AG09319 (cell line): ENCODE measurements at regions not wholly inside any gene's neighbourhood (a gene's known extent, or its start where the extent isn't known, plus 50 kb on each side); places are given as distances from the start of the nearest gene placed in this dataset.
A peak's percentile ranks its signal among the peaks of the same experiment; 100 is the strongest.

Experiments used
- DNase-seq: peaks from one replicate; pipeline ENCODE4 v3.0.0-alpha.2; 2010; ENCODE audit warnings: low read depth; ENCODE audit errors: extremely low read depth
- TF ChIP-seq, protein P1 (sequence below): IDR thresholded peaks from 2 replicates; pipeline ENCODE4 v1.5.1; 2011; ENCODE audit warnings: low read depth, mild to moderate bottlenecking, inconsistent platforms, low read length, moderate library complexity

DNA sequence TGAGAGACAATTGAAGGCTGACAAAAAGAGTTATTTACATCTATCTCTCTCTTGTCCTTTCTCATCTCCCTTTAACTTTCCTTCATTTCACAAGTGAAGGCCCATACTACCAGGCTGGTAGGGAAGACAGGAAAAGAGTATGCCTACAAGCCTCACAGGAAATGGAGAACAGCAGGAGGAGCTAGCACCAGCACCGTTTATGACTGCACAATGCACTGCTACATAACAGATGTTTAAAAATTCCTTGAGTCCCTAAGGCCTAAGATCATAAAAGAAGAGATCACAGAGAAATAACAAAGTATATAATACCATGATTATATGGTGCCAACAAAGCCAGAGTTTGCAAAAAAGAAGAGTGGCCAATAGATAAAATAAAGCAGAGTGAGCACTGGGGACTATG, 194.8 kb downstream of the UNC5CL start:
- TF ChIP-seq, protein P1, sequence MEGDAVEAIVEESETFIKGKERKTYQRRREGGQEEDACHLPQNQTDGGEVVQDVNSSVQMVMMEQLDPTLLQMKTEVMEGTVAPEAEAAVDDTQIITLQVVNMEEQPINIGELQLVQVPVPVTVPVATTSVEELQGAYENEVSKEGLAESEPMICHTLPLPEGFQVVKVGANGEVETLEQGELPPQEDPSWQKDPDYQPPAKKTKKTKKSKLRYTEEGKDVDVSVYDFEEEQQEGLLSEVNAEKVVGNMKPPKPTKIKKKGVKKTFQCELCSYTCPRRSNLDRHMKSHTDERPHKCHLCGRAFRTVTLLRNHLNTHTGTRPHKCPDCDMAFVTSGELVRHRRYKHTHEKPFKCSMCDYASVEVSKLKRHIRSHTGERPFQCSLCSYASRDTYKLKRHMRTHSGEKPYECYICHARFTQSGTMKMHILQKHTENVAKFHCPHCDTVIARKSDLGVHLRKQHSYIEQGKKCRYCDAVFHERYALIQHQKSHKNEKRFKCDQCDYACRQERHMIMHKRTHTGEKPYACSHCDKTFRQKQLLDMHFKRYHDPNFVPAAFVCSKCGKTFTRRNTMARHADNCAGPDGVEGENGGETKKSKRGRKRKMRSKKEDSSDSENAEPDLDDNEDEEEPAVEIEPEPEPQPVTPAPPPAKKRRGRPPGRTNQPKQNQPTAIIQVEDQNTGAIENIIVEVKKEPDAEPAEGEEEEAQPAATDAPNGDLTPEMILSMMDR: no peak
- no peak for DNase-seq

DNA sequence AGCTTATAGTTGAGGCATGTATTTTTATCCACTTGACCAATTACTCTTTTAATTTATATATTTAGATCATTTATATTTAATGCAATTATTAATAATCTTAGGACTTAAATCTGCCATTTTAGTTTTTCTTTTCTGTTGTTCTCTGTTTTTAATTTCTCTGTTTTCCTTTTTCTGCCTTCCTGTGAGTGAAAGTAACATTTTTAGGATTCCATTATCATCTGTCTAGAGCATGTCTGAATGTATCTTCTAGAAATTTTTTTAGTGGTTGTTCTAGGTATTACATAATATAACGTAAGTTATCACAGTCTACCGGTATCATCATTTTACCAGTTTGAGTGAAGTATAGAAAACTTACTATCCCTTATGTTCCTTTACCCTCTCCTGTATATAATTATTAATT, 197.3 kb downstream of the UNC5CL start:
- DNase-seq: no peak
- TF ChIP-seq, protein P1: no peak

DNA sequence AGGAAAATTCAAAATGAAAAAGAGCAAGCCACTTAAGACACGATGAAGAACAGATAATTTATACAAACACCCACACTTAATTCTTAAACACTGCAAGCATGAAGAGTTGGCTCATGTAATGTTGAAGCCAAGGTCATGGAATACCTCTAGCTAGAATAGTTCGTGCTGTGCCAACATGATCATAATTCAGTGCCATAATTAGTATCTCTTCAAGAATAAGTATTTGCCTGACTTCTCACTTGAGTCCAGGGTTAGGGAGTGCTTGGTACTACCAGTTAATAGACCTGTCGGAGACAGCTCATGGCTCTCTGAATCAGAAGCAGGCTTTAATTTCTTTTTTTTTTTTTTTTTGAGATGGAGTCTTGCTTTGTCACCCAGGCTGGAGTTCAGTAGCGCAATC, 206.3 kb downstream of the UNC5CL start:
- TF ChIP-seq, protein P1: no peak
- DNase-seq: no peak

DNA sequence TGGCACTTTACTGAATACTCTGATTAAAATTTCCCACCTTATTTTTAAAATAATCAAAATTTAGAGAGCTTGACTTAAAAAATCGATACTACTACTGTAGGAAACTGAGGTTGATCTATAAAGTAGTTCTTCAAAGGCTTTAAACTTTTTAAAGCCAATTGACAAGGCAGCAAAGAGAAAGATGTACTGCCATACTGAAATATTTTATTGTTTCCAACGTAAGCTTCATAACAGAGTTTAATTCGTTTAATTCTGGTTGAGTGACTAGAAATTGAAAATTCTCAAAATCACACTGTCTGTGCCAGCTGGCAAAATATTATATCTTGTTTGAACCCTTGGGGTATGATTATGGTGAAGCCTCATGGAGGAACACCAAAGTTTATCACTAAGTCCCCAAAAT, 207.6 kb downstream of the UNC5CL start:
- TF ChIP-seq, protein P1: no peak
- DNase-seq: no peak

DNA sequence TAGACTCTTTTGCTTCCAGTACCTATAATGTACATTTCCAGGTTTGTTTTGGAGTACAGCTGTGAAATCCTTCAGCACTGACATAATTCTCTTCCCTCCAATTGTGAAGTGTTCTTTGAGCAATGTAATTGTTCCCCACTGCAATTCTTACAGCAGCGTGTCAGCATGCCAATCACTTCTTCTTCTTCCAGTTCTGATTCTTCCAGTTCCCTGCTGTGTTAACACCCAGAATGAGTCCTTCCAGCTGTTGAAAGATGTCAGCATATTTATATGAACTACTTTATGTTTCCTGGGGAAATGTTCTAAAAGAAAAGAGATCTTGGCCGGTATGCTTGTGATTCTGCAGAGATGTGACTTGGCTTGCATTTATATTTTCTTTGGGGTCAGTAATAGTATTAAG, 213.9 kb downstream of the UNC5CL start:
- TF ChIP-seq, protein P1: no peak
- no peak for DNase-seq

DNA sequence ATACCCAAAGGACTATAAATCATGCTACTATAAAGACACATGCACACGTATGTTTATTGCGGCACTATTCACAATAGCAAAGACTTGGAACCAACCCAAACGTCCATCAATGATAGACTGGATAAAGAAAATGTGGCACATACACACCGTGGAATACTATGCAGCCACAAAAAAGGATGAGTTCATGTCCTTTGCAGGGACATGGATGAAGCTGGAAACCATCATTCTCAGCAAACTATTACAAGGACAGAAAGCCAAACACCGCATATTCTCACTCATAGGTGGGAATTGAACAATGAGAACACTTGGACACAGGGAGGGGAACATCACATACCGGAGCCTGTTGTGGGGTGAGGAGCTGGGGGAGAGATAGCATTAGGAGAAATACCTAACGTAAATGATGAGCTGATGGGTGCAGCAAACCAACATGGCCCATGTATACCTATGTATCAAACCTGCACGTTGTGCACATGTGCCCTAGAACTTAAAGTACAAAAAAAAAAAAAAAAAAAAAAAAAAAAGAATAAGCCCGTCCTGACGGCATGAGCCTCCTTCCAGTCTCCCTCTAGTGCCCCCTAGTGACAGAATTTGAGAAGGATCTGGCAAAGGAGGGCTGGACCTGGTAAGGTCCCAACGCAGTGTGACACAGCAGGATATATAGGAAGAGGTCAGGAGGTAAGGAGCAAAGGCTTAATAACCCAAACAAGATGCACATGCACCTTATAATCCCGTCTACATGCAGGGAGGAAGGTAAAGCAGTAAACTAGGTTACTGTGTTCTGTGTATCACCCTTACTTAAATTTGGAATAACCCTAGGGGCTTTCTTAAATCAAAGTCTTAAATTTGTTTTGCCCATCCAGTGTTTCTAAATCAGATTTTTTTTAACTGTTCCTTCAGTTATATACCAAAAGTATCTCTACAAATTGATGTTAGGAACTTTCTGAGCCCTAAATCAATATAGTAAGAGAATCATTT, 214.8 kb downstream of the UNC5CL start:
- TF ChIP-seq, protein P1: peak; percentile 64
- peak; percentile 11 for DNase-seq

DNA sequence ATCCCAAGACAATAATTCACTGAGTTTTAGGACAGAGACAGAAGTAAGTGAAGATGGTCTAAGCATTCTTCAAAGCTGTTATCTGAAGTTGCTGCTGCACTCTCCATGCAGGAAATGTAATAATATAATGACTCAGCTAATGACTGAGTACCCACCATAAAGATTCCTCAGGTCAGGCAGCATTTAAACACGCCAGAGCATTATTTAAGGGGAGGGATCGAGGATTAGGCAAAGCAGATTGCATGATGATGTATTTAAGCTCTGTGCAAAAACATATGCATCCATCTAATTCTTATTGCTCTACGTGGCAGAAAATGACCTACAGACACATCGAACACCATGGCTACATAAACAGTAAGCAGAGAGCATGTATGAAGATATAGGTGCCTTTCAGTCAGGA, 216.4 kb downstream of the UNC5CL start:
- TF ChIP-seq, protein P1: no peak
- DNase-seq: no peak
